H7 (cell line): ENCODE measurements at regions not wholly inside any gene's neighbourhood (a gene's known extent, or its start where the extent isn't known, plus 50 kb on each side); places are given as distances from the start of the nearest gene placed in this dataset.

Experiments used
- DNase-seq: peaks from one replicate; pipeline ENCODE4 v3.0.0; 2012
- H3K27me3 ChIP-seq: 2 replicates; pipeline ENCODE4 v1.6.0; 2011; ENCODE audit warnings: mild to moderate bottlenecking, low read length; ENCODE audit not compliant: control insufficient read depth, insufficient read depth
- H3K36me3 ChIP-seq: replicated peaks from 2 replicates; pipeline ENCODE4 v1.5.1; 2011; ENCODE audit warnings: low read length; ENCODE audit not compliant: control insufficient read depth, insufficient read depth
- H3K4me3 ChIP-seq: 2 replicates; pipeline ENCODE4 v1.5.1; 2011; ENCODE audit warnings: low read depth, mild to moderate bottlenecking, control low read depth, low read length, moderate library complexity; ENCODE audit not compliant: insufficient read depth

DNA sequence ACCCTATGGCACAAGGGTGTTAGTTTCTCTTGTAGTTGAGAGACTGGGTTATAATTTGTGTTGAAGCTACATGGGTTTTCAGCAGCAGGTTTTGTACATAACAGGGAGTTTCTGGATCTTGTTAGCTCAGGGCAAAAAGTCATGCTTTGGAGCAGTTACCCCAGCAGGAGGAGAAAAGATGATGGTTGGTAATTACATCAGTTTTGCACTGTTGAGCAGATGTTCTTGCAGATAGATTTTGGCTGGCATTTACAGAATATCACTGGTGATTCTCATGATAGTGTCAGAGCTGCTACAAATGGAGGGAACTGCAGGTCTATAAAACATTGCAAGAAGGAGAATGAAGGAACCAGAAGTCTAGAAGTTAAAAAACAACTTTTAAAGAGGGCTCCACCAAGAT lies 215.2 kb upstream of the ATP5MC3 start:
- H3K27me3 ChIP-seq, result no peaks in the 10 kb centered on the region
- no peak for DNase-seq
- no peaks in the 10 kb centered on the region for H3K36me3 ChIP-seq
- H3K4me3 ChIP-seq, result no peak overlapping the region

DNA sequence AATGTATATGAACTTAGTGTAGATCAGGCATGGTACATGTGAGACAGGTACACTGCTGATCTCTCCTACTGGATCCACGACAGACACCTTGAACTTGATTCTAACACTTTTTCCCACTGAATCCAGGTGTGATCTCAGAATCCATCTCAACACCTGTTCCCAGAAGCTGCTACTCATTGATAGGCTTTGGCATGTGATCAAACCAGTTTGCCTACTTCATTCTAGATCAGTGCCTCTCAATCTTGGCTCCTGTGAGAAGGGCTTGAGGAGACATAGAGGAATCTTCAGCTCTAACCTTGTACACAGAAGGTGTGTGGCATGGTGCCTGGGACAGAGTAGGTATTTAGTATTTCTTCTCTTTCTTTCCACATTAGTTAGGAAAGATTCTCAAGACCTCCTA lies 212.3 kb upstream of the ATP5MC3 start:
- Histone ChIP-seq H3K27me3 (no peaks in the 10 kb centered on the region), H3K36me3 (no peaks in the 10 kb centered on the region), H3K4me3 (no peak overlapping the region)
- DNase-seq, result no peak

DNA sequence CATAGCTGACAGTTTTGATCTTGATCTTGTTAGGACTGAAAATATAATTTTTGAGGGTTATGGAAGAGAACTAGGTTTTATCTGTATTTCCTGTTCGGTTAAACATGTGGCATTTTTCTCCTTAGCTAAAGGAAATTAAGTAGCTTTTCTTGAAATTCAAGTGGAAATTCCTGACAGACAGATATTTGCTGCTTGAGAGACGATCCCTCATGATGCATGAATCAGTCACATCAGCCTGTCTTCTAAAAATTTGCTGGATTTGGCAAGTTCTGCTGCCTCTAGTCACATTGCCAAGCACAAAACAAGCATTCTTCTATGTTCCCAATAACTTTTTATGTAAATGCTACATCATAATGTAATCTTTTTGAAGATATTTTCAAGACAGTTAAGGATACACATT lies 201.8 kb upstream of the ATP5MC3 start:
- Histone ChIP-seq H3K36me3 (no peaks in the 10 kb centered on the region), H3K27me3 (no peaks in the 10 kb centered on the region), H3K4me3 (no peak overlapping the region)
- no peak for DNase-seq

DNA sequence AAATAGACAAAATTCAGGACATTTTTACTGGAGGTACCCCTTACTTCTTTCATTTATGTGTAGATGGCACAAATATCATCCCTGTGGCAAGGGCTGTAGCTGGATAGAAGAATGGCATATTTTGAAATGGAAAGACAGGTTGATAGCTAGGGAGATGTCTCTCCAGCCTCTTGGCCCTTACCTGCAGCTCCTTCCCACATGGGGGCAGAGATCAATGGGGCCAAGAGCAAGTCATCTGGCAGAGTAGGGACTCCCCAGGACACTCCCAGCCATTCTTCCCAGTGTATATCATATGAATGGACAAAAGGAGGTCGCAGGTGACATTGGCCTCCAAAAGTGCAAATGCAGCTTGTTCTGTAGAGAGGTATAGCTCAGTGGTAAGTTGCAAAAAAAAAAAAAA lies 192.2 kb upstream of the ATP5MC3 start:
- Histone ChIP-seq H3K4me3 (no peak overlapping the region), H3K36me3 (no peaks in the 10 kb centered on the region), H3K27me3 (no peaks in the 10 kb centered on the region)
- DNase-seq, result no peak

DNA sequence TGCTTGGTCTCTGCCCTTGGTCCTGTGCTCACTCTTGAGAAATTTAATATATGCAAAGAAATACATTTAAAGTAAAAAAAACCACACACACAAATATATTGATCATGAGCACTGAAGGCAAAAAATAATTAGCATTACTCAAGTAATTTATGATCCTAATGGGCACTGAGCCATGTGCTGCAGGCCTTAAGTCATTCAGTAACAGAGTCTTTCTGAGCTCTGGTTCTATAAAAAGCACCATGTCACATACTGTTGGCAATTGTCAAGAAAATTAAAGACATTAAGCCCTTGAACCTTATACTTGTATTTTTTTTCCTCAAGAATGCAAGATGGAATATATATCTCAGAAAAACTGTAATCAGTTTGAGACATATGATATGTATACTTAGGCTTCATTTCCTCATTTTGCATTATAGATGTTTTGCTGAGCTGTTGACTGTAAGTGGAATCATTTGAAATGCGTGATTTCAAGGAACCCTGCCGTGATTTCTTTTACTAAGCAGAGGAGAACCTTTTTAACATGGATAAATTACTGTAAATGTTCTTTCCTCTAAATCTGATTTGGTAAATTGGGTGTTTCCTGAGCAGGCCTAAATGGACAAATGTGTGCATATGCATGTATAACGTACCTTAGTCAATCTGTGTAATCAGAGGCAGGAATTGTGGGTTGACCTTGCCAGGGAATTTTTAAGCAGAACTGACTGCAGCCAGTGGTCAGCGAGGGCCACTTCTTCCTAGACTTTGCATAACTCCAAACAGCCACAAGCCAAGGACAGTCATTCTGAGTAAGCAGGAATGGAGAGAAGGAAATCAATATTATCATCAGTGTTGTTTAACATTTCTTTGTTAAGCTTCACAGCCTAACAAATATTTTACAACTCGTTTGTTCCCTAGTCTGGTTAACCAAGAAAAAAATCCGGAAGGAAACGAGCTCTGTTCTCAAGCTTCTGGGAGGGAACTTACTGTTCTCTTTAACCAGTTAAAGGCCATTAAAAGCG lies 191.5 kb upstream of the ATP5MC3 start:
- Histone ChIP-seq H3K4me3 (no peak overlapping the region), H3K36me3 (no peaks in the 10 kb centered on the region), H3K27me3 (no peaks in the 10 kb centered on the region)
- DNase-seq, result no peak

DNA sequence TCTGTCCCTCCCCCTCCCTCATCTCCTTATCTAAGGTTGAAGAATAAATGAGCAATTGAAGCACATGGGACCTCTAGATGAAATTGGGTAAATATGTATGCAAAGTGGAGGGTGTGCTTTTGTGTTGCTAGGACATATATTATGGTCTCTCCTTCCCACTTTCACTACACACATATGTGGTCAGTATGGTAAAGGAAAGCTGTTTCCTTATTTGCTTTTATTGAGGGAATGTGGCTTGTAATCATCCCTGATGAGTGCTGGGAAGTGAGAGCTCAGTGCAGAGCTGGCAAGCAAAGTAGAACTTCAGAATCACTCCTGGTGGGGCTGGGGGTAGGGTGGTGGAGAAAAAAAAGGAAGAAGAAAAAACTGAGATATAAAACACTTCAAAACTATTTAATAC lies 189.9 kb upstream of the ATP5MC3 start:
- no peak for DNase-seq
- H3K4me3 ChIP-seq, result no peak overlapping the region
- H3K27me3 ChIP-seq, result no peaks in the 10 kb centered on the region
- no peaks in the 10 kb centered on the region for H3K36me3 ChIP-seq

DNA sequence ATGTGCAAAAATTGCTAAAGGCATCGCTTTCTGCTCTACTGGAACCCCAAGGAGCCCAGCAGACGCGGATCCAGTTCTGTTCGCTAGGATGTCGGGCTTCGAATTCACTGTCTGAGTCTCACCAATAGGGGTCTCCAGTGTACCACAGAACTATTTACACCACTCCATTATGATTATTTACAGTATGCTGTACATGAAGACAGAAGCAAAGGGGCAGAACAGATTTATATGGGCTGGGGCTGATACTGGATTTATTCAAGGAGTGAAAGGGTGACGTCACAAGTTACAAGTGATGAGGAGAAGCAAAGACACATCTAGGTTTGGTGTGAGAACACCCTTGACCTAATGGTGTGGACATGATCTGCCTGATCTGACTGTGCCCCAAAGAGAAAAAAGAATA lies 185.3 kb upstream of the ATP5MC3 start:
- Histone ChIP-seq H3K36me3 (no peaks in the 10 kb centered on the region), H3K4me3 (no peak overlapping the region), H3K27me3 (no peaks in the 10 kb centered on the region)
- peak; percentile 17 for DNase-seq

DNA sequence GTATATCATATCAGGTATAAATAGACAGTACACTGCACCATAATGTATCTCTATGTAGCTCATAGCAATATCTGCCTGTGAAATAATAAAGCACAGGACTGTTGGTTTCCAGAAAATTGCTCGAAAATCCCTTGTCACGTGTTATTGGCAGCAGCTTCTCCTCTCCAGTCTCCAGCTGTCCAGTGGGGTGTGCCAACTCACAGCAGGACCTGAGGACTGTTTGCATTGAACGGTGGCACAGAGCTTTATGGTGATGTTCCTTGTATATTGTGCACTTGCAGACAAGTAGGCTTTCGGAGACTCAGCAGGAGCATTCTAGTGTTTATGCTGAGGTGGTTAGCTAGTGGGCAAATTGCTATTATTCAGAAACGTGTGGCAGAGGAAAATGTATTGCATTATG lies 182.2 kb upstream of the ATP5MC3 start:
- no peak overlapping the region for H3K4me3 ChIP-seq
- no peak for DNase-seq
- H3K27me3 ChIP-seq, result no peaks in the 10 kb centered on the region
- no peaks in the 10 kb centered on the region for H3K36me3 ChIP-seq

DNA sequence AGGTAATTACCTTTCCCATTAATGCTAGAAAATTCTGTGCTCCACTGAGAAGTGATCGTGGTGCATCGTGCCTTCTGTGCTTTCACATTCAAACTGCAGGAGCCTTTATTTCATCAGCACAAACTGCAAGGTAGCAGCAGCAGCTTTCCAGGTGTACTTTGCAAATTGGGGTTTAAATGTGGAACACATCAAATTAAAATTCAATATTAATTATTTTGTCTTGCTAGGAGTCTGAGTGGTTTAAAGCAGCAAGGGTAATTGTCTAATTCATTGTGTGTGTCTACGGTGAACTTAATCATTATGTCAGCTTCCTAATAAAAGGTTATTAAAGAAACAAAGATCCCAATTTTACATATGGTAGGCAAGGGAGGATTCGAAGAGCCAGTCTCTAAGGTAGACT lies 180.8 kb upstream of the ATP5MC3 start:
- Histone ChIP-seq H3K4me3 (no peak overlapping the region), H3K36me3 (no peaks in the 10 kb centered on the region), H3K27me3 (no peaks in the 10 kb centered on the region)
- no peak for DNase-seq

DNA sequence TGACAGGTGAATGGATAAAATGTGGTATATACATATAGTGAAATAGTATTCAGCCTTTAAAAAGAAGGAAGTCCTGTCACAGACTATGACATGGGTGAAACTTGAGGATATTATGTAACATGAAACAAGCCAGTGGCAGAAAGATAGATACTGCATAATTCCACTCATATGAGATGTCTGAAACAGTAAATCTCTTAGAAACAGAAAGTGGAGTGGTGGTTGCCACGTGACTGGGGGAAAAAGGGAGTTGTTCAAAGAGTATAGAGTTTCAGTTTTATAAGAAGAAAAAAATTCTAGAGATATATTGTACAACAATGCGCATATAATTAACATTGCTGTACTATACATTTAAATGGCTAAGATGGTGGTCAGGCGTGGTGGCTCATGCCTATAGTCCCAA lies 178.2 kb upstream of the ATP5MC3 start:
- no peak for DNase-seq
- Histone ChIP-seq H3K36me3 (no peaks in the 10 kb centered on the region), H3K4me3 (no peak overlapping the region), H3K27me3 (no peaks in the 10 kb centered on the region)

DNA sequence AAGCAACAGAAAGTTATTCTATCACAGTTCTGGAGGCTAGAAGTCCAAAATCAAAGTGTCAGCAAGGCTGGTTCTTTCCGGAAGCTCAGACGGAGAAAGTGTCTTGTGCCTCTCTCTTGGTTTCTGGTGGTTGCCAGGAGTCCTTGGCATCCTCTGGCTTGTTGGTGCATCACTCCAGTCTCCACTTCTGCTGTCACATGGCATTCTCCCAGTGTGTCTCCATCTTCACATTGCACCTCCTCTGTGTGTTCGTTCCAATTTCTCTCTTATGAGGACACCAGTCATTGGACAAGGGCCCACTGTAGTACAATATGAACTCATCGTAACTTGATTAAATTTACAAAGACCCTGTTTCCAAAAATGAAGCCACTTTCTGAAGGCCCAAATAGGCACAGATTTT lies 175.4 kb upstream of the ATP5MC3 start:
- Histone ChIP-seq H3K4me3 (no peak overlapping the region), H3K36me3 (no peaks in the 10 kb centered on the region), H3K27me3 (no peaks in the 10 kb centered on the region)
- no peak for DNase-seq

DNA sequence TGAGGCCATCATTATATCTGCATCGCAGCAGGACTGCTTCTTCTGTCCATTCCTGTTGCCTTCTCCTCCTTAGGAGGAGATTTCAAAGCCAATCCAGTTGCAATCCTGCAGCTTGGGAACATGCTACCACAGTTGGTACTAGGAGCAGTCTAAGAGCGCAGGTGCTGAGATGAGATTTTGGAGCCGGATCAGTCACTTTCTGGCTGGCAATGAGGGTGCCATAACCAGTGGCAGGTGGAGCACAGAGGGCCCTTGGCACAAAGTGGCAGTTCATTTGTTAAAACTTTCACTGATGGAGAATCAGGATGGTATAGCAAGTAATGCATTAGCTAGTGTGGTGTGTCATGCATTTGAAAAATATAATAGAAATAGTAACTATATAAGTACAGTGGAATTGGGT lies 173.7 kb upstream of the ATP5MC3 start:
- Histone ChIP-seq H3K27me3 (no peaks in the 10 kb centered on the region), H3K36me3 (no peaks in the 10 kb centered on the region), H3K4me3 (no peak overlapping the region)
- DNase-seq, result no peak

DNA sequence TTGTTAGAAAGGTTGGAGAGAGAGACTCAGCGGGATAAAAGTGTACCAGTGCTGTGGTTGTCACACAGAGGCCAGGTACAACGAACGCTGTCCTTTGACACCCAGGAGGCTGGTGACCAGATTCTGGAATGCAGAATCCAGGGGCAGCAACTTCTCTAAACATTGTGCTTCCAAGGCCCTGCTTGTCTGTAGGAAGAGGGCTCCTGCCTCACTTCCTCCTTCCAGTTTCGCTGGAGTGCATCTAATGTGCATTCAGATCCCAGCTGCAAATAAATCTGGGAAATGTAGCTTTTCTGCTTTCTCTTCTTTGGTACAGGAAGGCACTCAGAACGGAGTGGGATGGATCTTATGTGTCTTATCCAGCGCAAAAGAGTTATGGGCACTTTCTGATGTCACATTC lies 171.8 kb upstream of the ATP5MC3 start:
- Histone ChIP-seq H3K4me3 (no peak overlapping the region), H3K36me3 (no peaks in the 10 kb centered on the region), H3K27me3 (no peaks in the 10 kb centered on the region)
- no peak for DNase-seq

DNA sequence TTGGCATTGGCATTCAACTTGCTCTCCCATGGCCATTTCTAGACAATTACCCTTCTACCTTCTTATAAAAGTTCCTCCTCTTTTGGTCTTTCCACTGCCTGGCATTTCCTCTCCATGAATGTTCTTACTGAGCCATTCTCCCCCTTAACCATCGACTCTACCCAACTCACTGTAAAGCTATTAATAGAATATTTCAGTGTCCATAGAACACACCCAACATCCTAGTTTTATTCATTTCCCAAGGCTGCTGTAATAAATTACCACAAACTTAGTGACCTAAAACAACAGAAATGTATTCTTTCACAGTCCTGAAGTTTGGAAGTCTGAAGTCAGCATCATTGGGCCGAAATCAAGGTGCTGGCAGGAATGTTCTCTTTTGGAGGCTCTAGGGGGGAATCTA lies 170.0 kb upstream of the ATP5MC3 start:
- no peak for DNase-seq
- Histone ChIP-seq H3K36me3 (no peaks in the 10 kb centered on the region), H3K27me3 (no peaks in the 10 kb centered on the region), H3K4me3 (no peak overlapping the region)

DNA sequence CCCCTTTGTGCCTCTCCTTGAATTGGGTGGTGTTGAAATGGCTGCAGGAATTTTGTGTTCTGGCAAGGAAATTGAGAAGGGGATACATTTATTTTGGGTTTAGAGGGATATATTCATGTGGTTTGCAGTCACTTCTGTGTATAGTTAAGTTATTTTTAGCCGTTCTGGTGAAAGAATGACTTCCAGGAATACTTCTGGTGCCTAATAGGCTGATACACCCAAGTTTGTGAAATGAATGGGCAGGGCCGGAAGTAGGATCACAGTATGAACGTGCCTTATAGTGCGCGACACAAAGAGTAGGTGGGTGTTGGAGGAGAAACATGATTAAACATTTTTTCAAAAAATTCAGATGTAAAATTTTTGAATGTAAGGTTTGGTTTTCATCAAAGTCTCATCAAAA lies 168.6 kb upstream of the ATP5MC3 start:
- no peak for DNase-seq
- H3K36me3 ChIP-seq, result no peaks in the 10 kb centered on the region
- no peaks in the 10 kb centered on the region for H3K27me3 ChIP-seq
- no peak overlapping the region for H3K4me3 ChIP-seq

DNA sequence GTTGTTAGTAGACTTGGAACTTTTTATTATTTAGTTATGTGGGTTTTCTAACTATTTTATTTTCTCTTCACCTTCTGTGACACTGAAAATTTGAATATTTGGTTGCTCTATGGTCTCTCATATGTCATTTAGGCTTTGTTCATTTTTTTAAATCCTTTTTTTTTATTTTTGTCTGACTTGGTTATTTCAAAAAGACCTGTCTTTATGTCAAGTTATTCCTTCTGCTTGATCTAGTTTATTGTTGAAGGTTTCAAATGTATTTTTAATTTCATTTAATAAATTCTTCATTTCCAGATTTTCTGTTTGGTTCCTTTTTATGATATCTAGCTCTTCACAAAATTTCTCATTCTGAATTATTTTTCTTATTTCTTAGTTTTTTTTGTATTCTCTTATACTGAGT lies 160.6 kb upstream of the ATP5MC3 start:
- no peaks in the 10 kb centered on the region for H3K36me3 ChIP-seq
- no peak overlapping the region for H3K4me3 ChIP-seq
- DNase-seq, result no peak
- H3K27me3 ChIP-seq, result no peaks in the 10 kb centered on the region
